Transverse colon (tissue), 4 donors: ENCODE measurements at regions not wholly inside any gene's neighbourhood (a gene's known extent, or its start where the extent isn't known, plus 50 kb on each side); places are given as distances from the start of the nearest gene placed in this dataset.

Experiments
- DNase-seq: peaks from one replicate; pipeline ENCODE4 v3.0.0-alpha.2; 2019
- H3K27ac ChIP-seq, 4 donors: fragments of 200-600 bp; sonication (generic); 2 replicates each; pipeline ENCODE4 v1.5.1; 2016 to 2018; ENCODE audit warnings: inconsistent platforms in 4 of 4
- H3K27me3 ChIP-seq: fragments of 200-600 bp; sonication (generic); 2 replicates; pipeline ENCODE4 v1.5.1; 2017; ENCODE audit warnings: inconsistent platforms
- H3K36me3 ChIP-seq, 4 donors: fragments of 200-600 bp; sonication (generic); 2 replicates each; pipeline ENCODE4 v1.5.1; 2017 to 2019; ENCODE audit warnings: inconsistent platforms in 4 of 4
- H3K4me1 ChIP-seq, 4 donors: fragments of 200-600 bp; sonication (generic); 2 replicates each; pipeline ENCODE4 v1.5.1; 2017 to 2020; ENCODE audit warnings: inconsistent platforms in 4 of 4
- H3K4me3 ChIP-seq, 4 donors: fragments of 200-600 bp; sonication (generic); 1 replicate in 1 of 4; 2 replicates in 3 of 4; pipeline versions ENCODE4 v1.5.1 to v1.6.1; 2017 to 2019; ENCODE audit warnings: inconsistent platforms in 4 of 4
- H3K9me3 ChIP-seq, 2 donors: fragments of 200-600 bp; sonication (generic); 2 replicates each; pipeline ENCODE4 v1.5.1; 2017 to 2019; ENCODE audit warnings: inconsistent platforms in 2 of 2
- CTCF ChIP-seq, 5 experiments: fragments of 200-600 bp in 3 of 5; fragments of 450-650 bp in 2 of 5; sonication (generic) in 3 of 5; IDR thresholded peaks; 1 replicate in 2 of 5; 2 replicates in 3 of 5; pipeline ENCODE4 v1.5.1; 2016 to 2017; ENCODE audit warnings: antibody characterized with exemption in 5 of 5, inconsistent platforms in 3 of 5, mild to moderate bottlenecking in 2 of 5, moderate library complexity in 1 of 5
- EP300 ChIP-seq: sonication (generic); formaldehyde crosslinking; IDR thresholded peaks from one replicate; pipeline ENCODE4 v1.6.1; 2017; ENCODE audit warnings: antibody characterized with exemption, low read depth
- POLR2A ChIP-seq: fragments of 450-650 bp; IDR thresholded peaks from one replicate; pipeline ENCODE4 v1.6.1; 2016; ENCODE audit warnings: antibody characterized with exemption, mild to moderate bottlenecking, moderate library complexity
- POLR2AphosphoS5 ChIP-seq, 3 donors: sonication (generic); formaldehyde crosslinking; IDR thresholded peaks; one replicate each; pipeline ENCODE4 v1.6.1; 2016; ENCODE audit warnings: antibody characterized with exemption in 3 of 3
- WGBS, 2 donors: methylation state at CpG; one replicate each; pipeline ENCODE4 v1.1.5; 2018; ENCODE audit warnings: low coverage in 1 of 2; 5-methylcytosine and 5-hydroxymethylcytosine counted together
- in situ Hi-C, 4 donors: fragments of 200-750 bp; cut with MboI; loops; one replicate each; pipeline versions ENCODE4 v1.15.0 to v1.15.1; 2017; ENCODE audit warnings: low sequenced_read_pairs in 3 of 4, low pct_ligation_motif_present in 1 of 4, low pct_unique_long_range_greater_than_20kb in 1 of 4
- intact Hi-C: fragments of 100-400 bp; cut with DNase I; formaldehyde crosslinking; loops from one replicate; pipeline ENCODE4 v1.15.1; 2023; ENCODE audit warnings: low total_unique reads

- H3K36me3 ChIP-seq = no peaks in the 10 kb centered on the region
- DNase-seq = no peak
- H3K27me3 ChIP-seq = no peaks in the 10 kb centered on the region
- H3K9me3 ChIP-seq = no peaks in the 10 kb centered on the region
- H3K4me3 ChIP-seq = no peak overlapping the region
- in situ Hi-C loops = no loop called here
- WGBS, 2 donors = 72 to 82% methylated on average over 7 of the region's 7 CpGs
- no peak overlapping the region for H3K27ac ChIP-seq
- no peaks in the 10 kb centered on the region for H3K4me1 ChIP-seq
- intact Hi-C loops = no loop called here
- TF ChIP-seq POLR2A (no peak), EP300 (no peak), CTCF (IDR thresholded peaks at IDR 0.05) (no peak), POLR2AphosphoS5 (IDR thresholded peaks at IDR 0.05) (no peak)
Observed at GRCh38 chr18:50451100-50451842, 76.4 kb downstream of the SKA1 start.

GRCh38 chr18:50453014-50453680 lies 78.3 kb downstream of the SKA1 start:
- WGBS, 2 donors = 89% methylated on average over 1 of the region's 1 CpG; no CpG with 5 or more reads in 1 of the 2 donors
- H3K27me3 ChIP-seq = no peaks in the 10 kb centered on the region
- intact Hi-C loops (no loop called here), in situ Hi-C loops (no loop called here)
- TF ChIP-seq CTCF (IDR thresholded peaks at IDR 0.05) (no peak), POLR2AphosphoS5 (IDR thresholded peaks at IDR 0.05) (no peak), EP300 (no peak), POLR2A (no peak)
- DNase-seq = no peak
- H3K27ac ChIP-seq = no peak overlapping the region
- H3K36me3 ChIP-seq = no peaks in the 10 kb centered on the region
- no peak overlapping the region for H3K4me3 ChIP-seq
- H3K9me3 ChIP-seq = no peaks in the 10 kb centered on the region
- no peaks in the 10 kb centered on the region for H3K4me1 ChIP-seq

- no peak for TF ChIP-seq CTCF (IDR thresholded peaks at IDR 0.05)
- TF ChIP-seq EP300 = no peak
- TF ChIP-seq POLR2AphosphoS5 (IDR thresholded peaks at IDR 0.05) = no peak
- no peak for TF ChIP-seq POLR2A
- WGBS, 2 donors = 81 to 92% methylated on average over 4 of the region's 4 CpGs
- in situ Hi-C loops = no loop called here
- DNase-seq = no peak
- intact Hi-C loops = no loop called here
- H3K27me3 ChIP-seq = no peaks in the 10 kb centered on the region
- H3K27ac ChIP-seq = no peak overlapping the region
- H3K36me3 ChIP-seq = no peaks in the 10 kb centered on the region
- H3K4me3 ChIP-seq = no peak overlapping the region
- no peaks in the 10 kb centered on the region for H3K9me3 ChIP-seq
- H3K4me1 ChIP-seq = no peaks in the 10 kb centered on the region
Observed at GRCh38 chr18:50453732-50454131, 78.9 kb downstream of the SKA1 start.

- WGBS, 2 donors = 86% methylated on average over 1 to 10 of the region's 10 CpGs
- Histone ChIP-seq H3K4me3 (no peak overlapping the region), H3K9me3 (no peaks in the 10 kb centered on the region), H3K27me3 (no peaks in the 10 kb centered on the region), H3K27ac (no peak overlapping the region), H3K4me1 (no peaks in the 10 kb centered on the region), H3K36me3 (no peaks in the 10 kb centered on the region)
- in situ Hi-C loops = no loop called here
- no peak for DNase-seq
- intact Hi-C loops = no loop called here
- no peak for TF ChIP-seq CTCF (IDR thresholded peaks at IDR 0.05)
- no peak for TF ChIP-seq POLR2AphosphoS5 (IDR thresholded peaks at IDR 0.05)
- TF ChIP-seq EP300 = no peak
- TF ChIP-seq POLR2A = no peak
Observed at GRCh38 chr18:50454387-50454988, 79.6 kb downstream of the SKA1 start.
